H9 (cell line): ENCODE measurements at regions not wholly inside any gene's neighbourhood (a gene's known extent, or its start where the extent isn't known, plus 50 kb on each side); places are given as distances from the start of the nearest gene placed in this dataset.

Experiments
- DNase-seq: peaks from one replicate; pipeline ENCODE4 v3.0.0-alpha.2; 2017
- H2AFZ ChIP-seq: one replicate; pipeline ENCODE4 v1.6.1; 2013; ENCODE audit warnings: mild to moderate bottlenecking, low read length, control low read depth, moderate library complexity
- H2AK5ac ChIP-seq: 2 replicates; pipeline ENCODE4 v1.6.1; 2013; ENCODE audit warnings: low read length, control low read depth, mixed read lengths; ENCODE audit not compliant: insufficient read length
- H2BK120ac ChIP-seq: one replicate; pipeline ENCODE4 v1.6.1; 2013; ENCODE audit warnings: low read depth, mild to moderate bottlenecking, low read length, control low read depth, inconsistent platforms; ENCODE audit not compliant: poor library complexity, severe bottlenecking
- H2BK12ac ChIP-seq: 2 replicates; pipeline ENCODE4 v1.6.1; 2013; ENCODE audit warnings: low read length, control low read depth, mixed read lengths, low read depth; ENCODE audit not compliant: insufficient read length
- H2BK15ac ChIP-seq: 2 replicates; pipeline ENCODE4 v1.6.1; 2013; ENCODE audit warnings: low read depth, low read length, control low read depth
- H2BK20ac ChIP-seq: one replicate; pipeline ENCODE4 v1.6.1; 2013; ENCODE audit warnings: low read depth, mild to moderate bottlenecking, low read length, control low read depth, inconsistent platforms; ENCODE audit not compliant: poor library complexity, severe bottlenecking
- H2BK5ac ChIP-seq: 2 replicates; pipeline ENCODE4 v1.6.1; 2013; ENCODE audit warnings: low read length, control low read depth, mixed read lengths; ENCODE audit not compliant: insufficient read length
- H3K14ac ChIP-seq: 2 replicates; pipeline ENCODE4 v1.6.1; 2013; ENCODE audit warnings: low read length, control low read depth; ENCODE audit not compliant: insufficient read depth
- H3K18ac ChIP-seq: 2 replicates; pipeline ENCODE4 v1.6.1; 2013; ENCODE audit warnings: low read depth, mild to moderate bottlenecking, mixed read lengths, low read length, control low read depth; ENCODE audit not compliant: insufficient read length
- H3K23ac ChIP-seq: 2 replicates; pipeline ENCODE4 v1.6.1; 2013; ENCODE audit warnings: low read length, control low read depth, mixed read lengths, low read depth; ENCODE audit not compliant: insufficient read length
- H3K23me2 ChIP-seq: 2 replicates; pipeline ENCODE4 v1.6.1; 2013; ENCODE audit warnings: low read depth, mild to moderate bottlenecking, mixed read lengths, low read length, control low read depth; ENCODE audit not compliant: insufficient read length, poor library complexity, severe bottlenecking
- H3K27ac ChIP-seq: 2 replicates; pipeline ENCODE4 v1.5.1; 2013; ENCODE audit warnings: low read length, control low read depth, mixed read lengths, low read depth; ENCODE audit not compliant: insufficient read length
- H3K27me3 ChIP-seq: 2 replicates; pipeline ENCODE4 v1.6.1; 2013; ENCODE audit warnings: low read length, control low read depth, inconsistent platforms; ENCODE audit not compliant: insufficient read depth
- H3K4ac ChIP-seq: 2 replicates; pipeline ENCODE4 v1.6.1; 2013; ENCODE audit warnings: low read depth, mild to moderate bottlenecking, control low read depth, inconsistent platforms, low read length, moderate library complexity
- H3K4me1 ChIP-seq: 2 replicates; pipeline ENCODE4 v1.6.1; 2013; ENCODE audit warnings: low read length, control low read depth, inconsistent platforms; ENCODE audit not compliant: insufficient read depth
- H3K4me2 ChIP-seq: 2 replicates; pipeline ENCODE4 v1.6.1; 2013; ENCODE audit warnings: low read length, control low read depth, mixed read lengths; ENCODE audit not compliant: insufficient read length, insufficient read depth
- H3K56ac ChIP-seq: 2 replicates; pipeline ENCODE4 v1.6.1; 2013; ENCODE audit warnings: low read depth, mild to moderate bottlenecking, mixed read lengths, low read length, control low read depth; ENCODE audit not compliant: insufficient read length
- H3K79me1 ChIP-seq: 2 replicates; pipeline ENCODE4 v1.6.1; 2013; ENCODE audit warnings: low read depth, mild to moderate bottlenecking, moderate library complexity, low read length, control low read depth, inconsistent platforms; ENCODE audit not compliant: insufficient read depth, poor library complexity, severe bottlenecking
- H3K79me2 ChIP-seq: 2 replicates; pipeline ENCODE4 v1.6.1; 2013; ENCODE audit warnings: low read length, control low read depth, inconsistent platforms; ENCODE audit not compliant: insufficient read depth
- H3K9ac ChIP-seq: 2 replicates; pipeline ENCODE4 v1.6.1; 2013; ENCODE audit warnings: low read length, control low read depth, mixed read lengths; ENCODE audit not compliant: insufficient read length; ENCODE audit errors: extremely low read depth
- H3K9me3 ChIP-seq: one replicate; pipeline ENCODE4 v1.6.1; 2013; ENCODE audit warnings: low read depth, low read length, inconsistent platforms; ENCODE audit not compliant: control insufficient read depth
- H3T11ph ChIP-seq: one replicate; pipeline ENCODE4 v1.6.1; 2013; ENCODE audit warnings: mild to moderate bottlenecking, low read length, control low read depth, inconsistent platforms
- H4K20me1 ChIP-seq: one replicate; pipeline ENCODE4 v1.6.1; 2013; ENCODE audit not compliant: control insufficient read depth, insufficient read length, insufficient read depth
- H4K5ac ChIP-seq: 2 replicates; pipeline ENCODE4 v1.6.1; 2013; ENCODE audit warnings: low read depth, mild to moderate bottlenecking, mixed read lengths, low read length, control low read depth; ENCODE audit not compliant: insufficient read length
- H4K8ac ChIP-seq: replicated peaks from 2 replicates; pipeline ENCODE4 v1.6.1; 2013; ENCODE audit warnings: low read length, control low read depth, mixed read lengths, low read depth; ENCODE audit not compliant: insufficient read length
- H4K91ac ChIP-seq: 2 replicates; pipeline ENCODE4 v1.6.1; 2013; ENCODE audit warnings: low read depth, mild to moderate bottlenecking, moderate library complexity, mixed read lengths, low read length, control low read depth; ENCODE audit not compliant: insufficient read length
- H3K27ac Mint-ChIP-seq, 3 experiments: 2 replicates in 2 of 3; 3 replicates in 1 of 3; pipeline ENCODE4 v1.8.0; 2020 to 2021; ENCODE audit warnings: mixed read lengths in 3 of 3, mild to moderate bottlenecking in 1 of 3, moderate library complexity in 1 of 3
- H3K27me3 Mint-ChIP-seq: 2 replicates; pipeline ENCODE4 v1.8.0; 2021; ENCODE audit warnings: low read depth, mild to moderate bottlenecking, moderate library complexity, mixed read lengths
- H3K36me3 Mint-ChIP-seq, 3 experiments: 2 replicates in 2 of 3; 3 replicates in 1 of 3; pipeline ENCODE4 v1.8.0; 2020 to 2021; ENCODE audit warnings: low read depth in 3 of 3, mixed read lengths in 3 of 3; ENCODE audit not compliant: insufficient read depth in 1 of 3
- H3K4me1 Mint-ChIP-seq, 2 experiments: 2 replicates each; pipeline ENCODE4 v1.8.0; 2020; ENCODE audit warnings: mixed read lengths in 2 of 2
- H3K4me3 Mint-ChIP-seq, 2 experiments: 2 replicates in 1 of 2; 3 replicates in 1 of 2; pipeline ENCODE4 v1.8.0; 2020 to 2021; ENCODE audit warnings: mild to moderate bottlenecking in 2 of 2, mixed read lengths in 2 of 2, moderate library complexity in 1 of 2
- H3K9me3 Mint-ChIP-seq, 2 experiments: 2 replicates in 1 of 2; 3 replicates in 1 of 2; pipeline ENCODE4 v1.8.0; 2020; ENCODE audit warnings: mild to moderate bottlenecking in 2 of 2, mixed read lengths in 2 of 2, moderate library complexity in 1 of 2
- CTCF ChIP-seq: fragments of 200-600 bp; sonication (generic); conservative IDR thresholded peaks from 3 replicates; pipeline ENCODE4 v1.8.0; 2021; ENCODE audit warnings: antibody characterized with exemption, mild to moderate bottlenecking
- WGBS: extraction: QIAGEN DNeasy Blood & Tissue Kit; methylation state at CpG from one replicate; pipeline ENCODE4 v1.1.7; 2013; ENCODE audit warnings: missing lambda C conversion rate, low lambda C conversion rate, mixed read lengths; ENCODE audit not compliant: insufficient read length; ENCODE audit errors: extremely low coverage; 5-methylcytosine and 5-hydroxymethylcytosine counted together

DNA sequence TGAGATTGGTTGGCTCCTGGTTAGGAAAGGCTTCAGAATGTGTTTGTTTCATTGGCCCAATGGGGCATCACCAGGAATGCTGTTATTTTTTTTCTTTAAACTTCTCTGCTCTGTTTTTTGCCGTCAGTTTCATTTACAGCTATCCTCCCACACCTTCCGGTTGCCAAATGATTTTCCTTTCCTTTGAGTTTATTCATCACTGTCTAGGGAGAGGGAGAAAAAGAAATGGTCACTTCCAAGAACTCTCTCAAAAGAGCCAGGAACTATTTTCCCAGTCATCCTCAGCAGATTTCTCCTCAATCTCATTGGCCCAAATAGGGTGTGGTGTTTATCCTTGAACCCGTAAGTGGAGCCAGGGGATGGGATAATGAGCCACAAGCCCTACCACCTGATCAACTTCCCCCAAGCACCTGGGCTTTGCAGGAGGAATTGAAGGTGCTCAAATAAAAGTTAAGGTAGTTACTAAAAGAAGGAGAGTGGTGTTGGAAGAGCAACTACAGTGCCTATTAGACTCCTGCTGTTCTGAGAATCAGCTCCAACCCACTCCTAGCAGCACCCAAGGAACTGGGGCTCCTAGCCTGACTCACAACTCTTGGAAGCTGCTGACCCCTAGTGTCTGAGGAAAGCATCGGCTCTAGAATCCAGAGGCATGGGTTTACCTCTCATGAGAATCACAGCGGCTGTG lies 183.8 kb upstream of the IL12A start:
- Histone ChIP-seq H3K9me3 (no peaks in the 10 kb centered on the region), H4K5ac (no peak overlapping the region), H3K27ac (no peak overlapping the region), H2AFZ (no peak overlapping the region), H4K8ac (no peak overlapping the region), H3T11ph (no peak overlapping the region), H2BK20ac (no peak overlapping the region), H2BK120ac (no peak overlapping the region), H2AK5ac (no peak overlapping the region), H2BK15ac (no peak overlapping the region), H4K20me1 (no peaks in the 10 kb centered on the region), H3K23me2 (no peaks in the 10 kb centered on the region), H3K23ac (no peak overlapping the region), H3K14ac (no peak overlapping the region), H2BK5ac (no peak overlapping the region), H4K91ac (no peak overlapping the region), H3K79me1 (no peaks in the 10 kb centered on the region), H3K56ac (no peak overlapping the region), H2BK12ac (no peak overlapping the region), H3K79me2 (no peaks in the 10 kb centered on the region), H3K27me3 (peaks cover 15% of the 10 kb centered on the region), H3K9ac (no peak overlapping the region), H3K4me2 (no peak overlapping the region), H3K4ac (no peak overlapping the region), H3K4me1 (no peaks in the 10 kb centered on the region), H3K18ac (no peak overlapping the region)
- peaks cover 34% of the 10 kb centered on the region for H3K27me3 Mint-ChIP-seq
- H3K4me1 Mint-ChIP-seq = peaks cover 4 to 9% of the 10 kb centered on the region in 2 experiments
- TF ChIP-seq CTCF = peak; percentile 93
- H3K9me3 Mint-ChIP-seq = no peaks in the 10 kb centered on the region
- H3K36me3 Mint-ChIP-seq = no peaks in the 10 kb centered on the region
- H3K4me3 Mint-ChIP-seq = no peak overlapping the region
- WGBS = no CpG with 5 or more reads among the region's 5 CpGs
- no peak overlapping the region for H3K27ac Mint-ChIP-seq
- peak; percentile 82 for DNase-seq
